Epithelial cell of esophagus (primary cell): ENCODE measurements at regions not wholly inside any gene's neighbourhood (a gene's known extent, or its start where the extent isn't known, plus 50 kb on each side); places are given as distances from the start of the nearest gene placed in this dataset.

Experiments used
- DNase-seq: peaks from one replicate; pipeline ENCODE4 v3.0.0; 2010; ENCODE audit warnings: low read depth
- H3K4me3 ChIP-seq: 2 replicates; pipeline ENCODE4 v1.5.1; 2011; ENCODE audit warnings: mild to moderate bottlenecking, low read length, control low read depth
- CTCF ChIP-seq: IDR thresholded peaks from 2 replicates; pipeline ENCODE4 v1.5.1; 2011; ENCODE audit warnings: low read depth, mild to moderate bottlenecking, low read length, control low read depth, inconsistent platforms; ENCODE audit not compliant: insufficient read depth; ENCODE audit errors: missing control alignments

GRCh38 chr12:115421796-115422709 lies 738.1 kb upstream of the TBX3 start:
- H3K4me3 ChIP-seq, result no peak overlapping the region
- TF ChIP-seq CTCF, result no peak
- no peak for DNase-seq

GRCh38 chr12:115421350-115421749 lies 737.4 kb upstream of the TBX3 start:
- no peak for DNase-seq
- H3K4me3 ChIP-seq, result no peak overlapping the region
- no peak for TF ChIP-seq CTCF

- no peak for TF ChIP-seq CTCF
- H3K4me3 ChIP-seq, result no peak overlapping the region
- DNase-seq, result no peak
Measured at GRCh38 chr12:115419145-115419646, 735.2 kb upstream of the TBX3 start.

GRCh38 chr12:115417610-115418009 lies 733.6 kb upstream of the TBX3 start:
- no peak for DNase-seq
- TF ChIP-seq CTCF, result no peak

GRCh38 chr12:115416869-115417268 lies 732.9 kb upstream of the TBX3 start:
- no peak for DNase-seq
- no peak overlapping the region for H3K4me3 ChIP-seq
- TF ChIP-seq CTCF, result no peak

More at GRCh38 chr12:115417610-115418009, 733.6 kb upstream of the TBX3 start:
- no peak overlapping the region for H3K4me3 ChIP-seq

- TF ChIP-seq CTCF, result no peak
- no peak for DNase-seq
- no peak overlapping the region for H3K4me3 ChIP-seq
Measured at GRCh38 chr12:115413626-115414025, 729.7 kb upstream of the TBX3 start.

GRCh38 chr12:115412831-115413230 lies 728.9 kb upstream of the TBX3 start:
- no peak overlapping the region for H3K4me3 ChIP-seq
- DNase-seq, result no peak
- no peak for TF ChIP-seq CTCF
